Coronary artery (tissue), 2 donors: ENCODE measurements at regions not wholly inside any gene's neighbourhood (a gene's known extent, or its start where the extent isn't known, plus 50 kb on each side); places are given as distances from the start of the nearest gene placed in this dataset.

Experiments used
- DNase-seq: peaks from one replicate; pipeline ENCODE4 v3.0.0-alpha.2; 2017; ENCODE audit warnings: low spot score
- H3K27ac ChIP-seq, 2 donors: fragments of 200-600 bp; sonication (generic); one replicate each; pipeline ENCODE4 v1.5.1; 2016 to 2019
- H3K4me3 ChIP-seq: fragments of 200-600 bp; sonication (generic); 2 replicates; pipeline ENCODE4 v1.5.1; 2016; ENCODE audit warnings: mild to moderate bottlenecking, moderate library complexity
- CTCF ChIP-seq: fragments of 200-600 bp; sonication (generic); IDR thresholded peaks from one replicate; pipeline ENCODE4 v1.5.1; 2019; ENCODE audit warnings: antibody characterized with exemption

DNA sequence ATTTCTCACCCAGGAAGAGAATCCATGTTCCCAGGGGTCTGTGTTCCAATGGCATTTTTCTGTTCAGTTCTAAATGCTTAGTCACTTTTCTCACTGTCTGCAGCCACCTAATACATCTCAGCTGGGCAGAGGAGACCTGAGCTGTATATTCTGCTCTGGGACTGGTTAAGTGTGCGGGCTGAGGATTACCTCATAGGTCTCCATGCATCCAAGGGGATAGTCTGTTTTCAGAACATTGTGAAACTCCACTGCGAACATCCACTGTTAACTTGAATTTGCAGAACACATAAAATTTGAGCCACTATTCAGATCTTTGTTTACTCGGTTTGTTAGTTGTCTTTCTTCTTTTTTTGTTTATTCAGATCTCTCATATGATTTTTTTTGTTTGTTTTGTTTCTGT, 947.1 kb downstream of the TFAP2A start:
- no peak for TF ChIP-seq CTCF
- H3K4me3 ChIP-seq, result no peak overlapping the region
- DNase-seq, result no peak
- H3K27ac ChIP-seq, result no peak overlapping the region

DNA sequence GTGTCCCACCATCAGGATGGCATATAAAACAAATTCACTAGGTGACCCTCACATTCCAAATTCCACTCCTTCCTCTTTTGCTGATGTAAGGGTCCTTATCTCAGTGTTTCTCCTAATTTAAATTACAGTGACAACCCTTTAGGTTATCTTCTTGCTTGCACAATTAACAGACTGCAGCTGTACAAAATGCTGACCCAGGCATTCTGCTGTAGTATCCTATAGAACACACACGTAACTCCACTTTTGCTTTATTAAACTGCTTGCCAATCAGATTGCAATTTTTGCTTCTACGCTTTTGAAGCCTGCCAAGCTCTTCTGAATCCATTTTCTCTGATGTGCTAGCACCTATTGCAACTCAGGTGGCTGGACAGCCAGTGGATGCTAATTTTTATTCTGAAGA, 950.3 kb downstream of the TFAP2A start:
- Histone ChIP-seq H3K4me3 (no peak overlapping the region), H3K27ac (no peak overlapping the region)
- no peak for DNase-seq
- no peak for TF ChIP-seq CTCF

DNA sequence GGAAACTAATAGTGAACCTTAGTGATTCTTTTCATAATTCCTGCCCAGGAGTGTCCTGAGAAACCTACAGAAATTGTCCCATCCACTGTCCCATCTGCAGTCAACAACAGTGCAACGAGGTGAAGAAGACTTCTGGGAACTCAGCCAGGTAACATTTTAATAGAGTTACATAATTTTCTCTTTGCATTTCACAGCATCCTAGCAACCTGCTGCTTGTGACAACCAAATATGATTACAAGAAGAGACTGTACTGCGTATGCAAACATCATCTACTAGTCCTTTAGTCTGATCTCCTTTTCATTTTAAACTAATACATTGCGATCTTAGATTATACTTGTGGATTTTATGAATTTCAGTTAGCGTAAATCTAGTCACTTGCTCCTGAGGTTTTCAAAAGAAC, 951.6 kb downstream of the TFAP2A start:
- TF ChIP-seq CTCF, result no peak
- Histone ChIP-seq H3K27ac (no peak overlapping the region), H3K4me3 (no peak overlapping the region)
- no peak for DNase-seq

- TF ChIP-seq CTCF, result no peak
Observed at GRCh38 chr6:9461188-9461587, 953.7 kb downstream of the TFAP2A start.

DNA sequence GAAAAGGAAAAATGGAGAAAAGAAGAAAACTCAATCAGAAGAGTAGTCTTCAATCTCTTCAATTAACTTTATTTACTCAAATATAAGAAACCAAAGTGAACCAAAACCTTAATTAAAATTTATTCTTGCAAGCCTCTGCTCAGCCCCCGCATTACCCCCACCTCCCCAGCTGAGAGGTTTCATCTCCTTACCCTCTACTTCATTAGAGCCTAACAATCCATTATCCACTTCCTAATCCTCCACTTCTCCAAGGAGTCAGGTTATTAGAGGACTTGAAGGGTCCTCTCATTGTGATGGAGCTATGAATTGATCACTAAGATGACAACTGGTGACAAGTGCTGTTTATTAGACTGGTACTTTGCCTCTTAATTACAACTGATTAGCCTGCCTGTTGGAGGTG, 956.5 kb downstream of the TFAP2A start:
- Histone ChIP-seq H3K4me3 (no peak overlapping the region), H3K27ac (no peak overlapping the region)
- no peak for DNase-seq
- TF ChIP-seq CTCF, result no peak

More at GRCh38 chr6:9461188-9461587, 953.7 kb downstream of the TFAP2A start:
- H3K27ac ChIP-seq, result no peak overlapping the region
- no peak overlapping the region for H3K4me3 ChIP-seq
- no peak for DNase-seq

GRCh38 chr6:9455864-9456658, 958.8 kb downstream of the TFAP2A start:
- no peak overlapping the region for H3K4me3 ChIP-seq
- DNase-seq, result no peak
- no peak overlapping the region for H3K27ac ChIP-seq
- TF ChIP-seq CTCF, result no peak

DNA sequence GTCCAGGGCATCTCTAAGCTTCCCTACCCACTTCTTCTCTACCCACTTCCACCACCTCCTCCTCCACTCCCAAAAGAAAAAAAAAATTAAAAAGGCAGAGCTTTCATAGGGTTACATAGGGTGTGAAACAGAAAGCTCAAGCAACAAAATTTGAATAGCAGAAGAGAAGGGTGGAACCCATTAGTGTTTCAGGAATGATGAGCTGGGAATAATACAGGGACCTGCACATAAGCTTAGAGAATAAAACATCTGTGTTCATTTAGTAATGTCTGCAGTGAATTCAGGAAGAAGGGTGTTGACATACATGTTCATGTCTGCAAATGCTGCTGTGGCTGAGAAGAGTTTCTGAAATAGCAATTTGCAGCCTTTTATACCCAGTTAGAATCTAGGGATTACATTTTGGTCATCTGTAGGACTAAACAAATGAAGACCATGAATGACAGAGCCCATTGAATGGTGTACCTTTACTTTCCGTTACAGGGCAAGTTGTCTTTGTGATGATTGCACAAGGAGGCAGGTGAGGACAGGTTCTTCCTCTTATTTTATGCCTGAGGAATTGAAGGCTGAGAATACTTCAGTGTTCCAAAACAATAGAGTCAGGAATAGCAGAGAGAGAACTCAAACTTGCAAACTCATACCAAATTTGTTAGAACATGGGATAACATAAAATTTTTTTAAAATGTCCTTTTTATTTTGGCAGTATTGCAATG, 975.1 kb downstream of the TFAP2A start:
- no peak for TF ChIP-seq CTCF
- no peak for DNase-seq
- H3K27ac ChIP-seq, result no peak overlapping the region

More for the DNA sequence above, 975.1 kb downstream of the TFAP2A start:
- no peak overlapping the region for H3K4me3 ChIP-seq
